ENCODE measurements at regions not wholly inside any gene's neighbourhood (a gene's known extent, or its start where the extent isn't known, plus 50 kb on each side); places are given as distances from the start of the nearest gene placed in this dataset.
A peak's percentile ranks its signal among the peaks of the same experiment; 100 is the strongest.
"Not testable (repeated sequence)": the region's sequence is repeated elsewhere in the genome, so short reads cannot be mapped to it uniquely, and the experiment has no call there.

DNA sequence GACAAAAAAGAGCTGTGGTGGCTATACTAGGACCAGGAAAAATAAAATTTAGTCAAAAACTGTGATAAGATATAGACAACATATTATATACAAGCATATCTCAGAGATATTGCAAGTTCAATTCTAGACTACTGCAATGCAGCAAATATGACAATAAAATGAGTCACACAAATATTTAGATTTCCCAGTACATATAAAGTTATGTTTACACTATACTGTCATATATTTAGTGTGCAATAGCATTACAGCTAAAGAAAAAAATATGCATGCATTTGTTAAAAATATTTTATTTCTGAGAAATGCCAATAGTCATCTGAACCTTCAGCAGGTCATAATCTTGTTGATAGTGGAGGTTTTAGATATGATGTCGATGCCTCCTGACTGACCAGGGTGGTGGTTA, 72.1 kb downstream of the AKR1C4 start:
- DNase-seq, result no peak

- DNase-seq, result no peak
Measured at GRCh38 chr10:5269791-5270190, 73.2 kb downstream of the AKR1C4 start.

GRCh38 chr10:5271526-5271925, 74.9 kb downstream of the AKR1C4 start:
- DNase-seq, result no peak

DNA sequence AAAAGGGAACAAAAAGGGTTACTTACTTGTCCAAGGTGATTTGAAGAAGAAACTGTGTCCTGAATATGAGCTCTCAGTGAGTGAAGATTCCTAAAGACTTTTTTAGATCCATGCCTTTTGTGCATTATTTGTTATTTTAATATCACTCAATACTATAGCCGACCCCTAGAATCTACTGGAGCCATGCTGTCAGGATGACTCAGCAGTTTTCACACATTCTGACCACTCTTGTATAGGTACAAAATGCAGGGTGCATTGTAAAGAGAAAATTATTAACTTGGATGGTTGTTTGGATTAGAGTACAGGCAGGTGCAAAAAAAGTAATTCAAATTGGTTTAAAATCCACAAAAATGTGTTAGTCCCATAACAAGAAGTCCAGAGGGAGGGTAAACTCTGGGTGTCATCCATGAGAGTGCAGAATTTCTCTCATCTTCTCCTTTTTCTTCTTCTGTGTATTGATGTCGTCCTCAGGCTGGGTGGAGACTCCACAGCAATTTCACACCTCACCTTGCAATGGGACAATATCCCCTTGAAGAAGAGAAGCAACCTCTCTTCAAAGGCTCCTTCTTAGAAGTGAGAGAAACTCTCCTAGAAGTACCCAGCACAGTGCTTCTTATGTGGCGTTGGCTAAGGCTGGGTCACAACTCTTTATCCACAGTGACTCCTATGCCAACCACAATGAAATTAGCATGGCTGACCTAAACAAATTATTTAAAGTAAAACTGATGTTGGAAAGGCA, 75.6 kb downstream of the AKR1C4 start:
- no peak for DNase-seq

DNA sequence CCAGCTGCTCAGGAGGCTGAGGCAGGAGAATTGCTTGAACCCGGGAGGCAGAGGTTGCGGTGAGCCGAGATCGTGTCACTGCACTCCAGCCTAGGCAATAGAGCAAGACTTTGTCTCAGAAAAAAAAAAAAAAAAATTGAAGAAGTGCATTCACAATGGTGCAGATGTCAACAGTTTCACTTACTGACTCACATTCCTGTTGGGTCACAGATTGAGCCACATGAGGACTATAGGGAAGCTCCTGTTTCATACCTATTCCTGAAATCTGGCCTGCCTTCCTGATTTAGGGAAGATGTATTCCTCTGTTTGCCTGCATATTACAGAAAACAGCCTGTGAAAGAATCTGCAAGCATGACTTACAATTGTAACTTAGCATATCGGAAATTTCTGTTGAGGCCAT, 78.2 kb downstream of the AKR1C4 start:
- DNase-seq, result no peak

- DNase-seq, result no peak
Measured at GRCh38 chr10:5281356-5281755, 83.4 kb upstream of the UCN3 start.

DNA sequence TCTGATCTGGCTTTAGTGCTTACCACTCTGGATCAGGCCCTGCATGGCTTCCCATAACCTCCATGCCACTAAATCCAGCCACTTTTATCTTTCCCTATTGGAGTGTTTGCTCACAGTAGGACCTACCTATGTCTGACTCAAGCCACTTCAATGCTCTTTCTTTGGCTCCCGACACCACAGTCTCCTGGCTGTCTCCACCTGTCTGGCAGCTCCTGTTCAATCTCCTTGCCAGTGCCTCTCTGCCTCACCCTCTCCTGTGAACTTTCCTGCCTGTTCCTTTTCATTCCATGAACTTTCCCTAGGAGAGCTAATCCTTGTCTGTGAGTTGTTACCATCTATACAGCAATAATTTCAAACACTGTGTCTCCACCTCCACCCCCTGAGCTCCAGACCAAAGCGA, 82.6 kb upstream of the UCN3 start:
- DNase-seq, result no peak

GRCh38 chr10:5283305-5284158, 81.2 kb upstream of the UCN3 start:
- DNase-seq, result peak; percentile 56

DNA sequence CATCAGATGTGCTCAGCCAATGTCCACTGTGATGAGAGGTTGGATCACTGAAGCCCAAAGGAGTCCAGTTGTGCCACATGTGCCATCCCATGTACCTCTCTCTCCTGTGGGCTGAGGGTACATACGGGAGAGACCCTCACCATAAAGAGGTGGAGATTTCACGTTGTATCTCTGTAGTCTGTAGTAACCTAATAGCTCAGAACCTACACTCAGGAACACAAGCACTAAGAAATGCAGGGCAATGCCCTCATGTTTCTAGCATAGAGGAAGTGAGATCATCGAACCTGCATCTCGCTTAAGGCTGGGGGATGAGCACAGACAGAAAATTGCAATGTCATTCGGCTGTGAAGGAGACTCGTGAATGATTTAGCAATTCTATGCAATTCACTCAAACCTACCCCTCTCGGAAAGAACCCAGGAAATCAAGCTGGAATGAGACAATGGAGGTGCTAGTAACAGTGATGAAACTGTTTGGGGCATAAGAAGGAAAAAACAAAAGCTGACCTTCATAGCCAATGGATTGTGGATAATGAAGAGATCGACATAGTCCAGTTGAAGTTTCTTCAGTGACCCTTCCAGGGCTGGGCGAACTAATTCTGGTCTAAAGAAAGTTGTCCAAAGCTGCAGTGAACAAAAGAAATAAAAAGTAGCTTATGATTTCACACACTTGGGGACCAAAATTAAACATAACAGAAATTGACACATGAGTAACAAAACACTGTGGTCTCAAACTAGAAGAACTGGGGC, 80.3 kb upstream of the UCN3 start:
- DNase-seq, result peak; percentile 90

- no peak for DNase-seq
Measured at GRCh38 chr10:5285186-5285585, 79.6 kb upstream of the UCN3 start.

- DNase-seq, result no peak
Measured at GRCh38 chr10:5288359-5288758, 76.4 kb upstream of the UCN3 start.

- not testable (repeated sequence) for DNase-seq
Measured at GRCh38 chr10:5289228-5289627, 75.5 kb upstream of the UCN3 start.

GRCh38 chr10:5291501-5292195, 73.1 kb upstream of the UCN3 start:
- DNase-seq, result peak; percentile 93

DNA sequence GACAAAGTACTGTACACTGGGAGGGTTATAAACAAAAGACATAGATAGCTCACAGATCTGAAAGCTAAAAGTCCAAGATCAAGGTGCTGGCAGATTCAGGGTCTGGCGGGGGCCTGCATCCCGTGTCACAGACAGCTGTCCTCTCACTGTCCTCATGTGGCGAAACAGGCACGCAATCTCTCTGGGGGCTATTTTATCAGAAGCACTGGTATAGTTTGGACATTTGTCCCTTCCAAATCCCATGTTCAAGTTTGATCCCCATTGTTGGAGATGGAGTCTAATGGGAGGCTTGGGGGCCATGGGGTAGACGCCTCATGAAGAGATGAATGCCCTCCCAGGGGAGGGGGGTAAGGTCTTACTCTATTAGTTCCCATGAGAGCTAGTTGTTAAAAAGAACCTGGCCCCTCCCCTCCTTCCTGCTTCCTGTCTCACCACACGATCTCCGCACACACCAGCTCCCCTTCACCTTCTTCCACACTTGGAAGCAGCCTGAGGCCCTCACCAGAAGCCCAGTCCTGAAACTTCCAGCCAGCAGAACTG, 72.5 kb upstream of the UCN3 start:
- peak; percentile 75 for DNase-seq

DNA sequence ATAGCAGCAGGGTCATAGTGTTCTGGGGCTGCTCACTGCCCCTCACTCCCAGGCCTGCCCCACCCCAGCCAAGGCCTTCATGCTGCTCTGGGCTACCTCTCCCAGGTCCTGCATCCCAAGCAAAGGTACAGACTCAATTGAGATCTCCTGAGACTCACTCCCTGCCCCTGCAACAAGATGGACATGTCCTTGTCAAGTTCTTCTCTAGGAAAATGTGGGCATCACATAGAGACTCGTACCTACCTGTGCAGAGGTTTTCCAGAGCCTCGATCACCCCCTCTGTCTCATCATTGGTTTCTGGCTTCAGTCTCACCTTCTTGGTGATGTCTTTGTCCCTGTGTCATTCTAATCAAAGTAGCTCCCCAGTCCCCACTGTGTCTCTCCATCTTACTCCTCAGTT, 71.8 kb upstream of the UCN3 start:
- DNase-seq, result not testable (repeated sequence)

DNA sequence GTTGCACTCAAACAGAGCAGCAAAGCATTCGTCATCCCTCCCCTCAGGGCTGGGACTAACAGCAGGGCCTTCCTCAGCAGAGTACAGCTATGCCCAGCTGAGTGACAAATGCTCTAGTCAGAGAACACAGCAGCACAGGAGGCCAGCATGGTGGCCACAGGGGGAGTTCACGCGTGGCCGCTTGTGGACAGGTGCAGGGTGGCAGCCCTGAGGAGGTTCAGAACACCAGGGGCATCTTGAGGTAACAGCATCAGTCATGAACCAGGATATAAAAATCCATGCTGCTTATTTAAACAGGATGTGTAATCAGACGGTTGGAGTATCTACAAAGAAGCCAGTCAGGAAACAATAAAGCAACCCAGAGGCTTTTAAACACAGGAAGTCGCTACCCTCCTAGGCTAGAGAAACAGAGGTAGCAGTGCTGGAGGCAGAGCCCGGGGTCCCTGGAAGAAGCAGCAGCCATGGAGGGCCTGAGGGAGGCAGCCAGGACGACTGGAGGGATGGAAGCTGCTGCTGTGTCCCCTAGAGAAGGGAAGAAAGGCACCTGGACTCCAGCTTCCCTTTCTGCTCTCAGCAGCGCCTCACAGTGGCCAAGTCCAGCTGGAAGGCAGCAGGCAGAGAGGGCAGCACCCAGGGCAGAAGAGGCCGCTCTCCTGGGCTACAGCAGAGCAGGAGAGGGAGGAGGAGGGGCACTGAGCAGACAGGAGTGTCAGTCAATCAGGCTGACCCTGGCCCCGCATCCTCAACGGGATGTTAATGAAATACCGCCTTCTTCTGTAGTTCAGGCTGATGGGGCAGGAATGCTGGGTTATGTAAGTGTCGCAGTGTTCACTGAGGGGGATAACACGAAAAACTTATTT, 70.8 kb upstream of the UCN3 start:
- DNase-seq, result peak; percentile 82

GRCh38 chr10:5297466-5297865, 67.3 kb upstream of the UCN3 start:
- peak; percentile 96 for DNase-seq

- DNase-seq, result no peak
Measured at GRCh38 chr10:5297996-5298395, 66.8 kb upstream of the UCN3 start.

- DNase-seq, result no peak
Measured at GRCh38 chr10:5299950-5300349, 64.8 kb upstream of the UCN3 start.

DNA sequence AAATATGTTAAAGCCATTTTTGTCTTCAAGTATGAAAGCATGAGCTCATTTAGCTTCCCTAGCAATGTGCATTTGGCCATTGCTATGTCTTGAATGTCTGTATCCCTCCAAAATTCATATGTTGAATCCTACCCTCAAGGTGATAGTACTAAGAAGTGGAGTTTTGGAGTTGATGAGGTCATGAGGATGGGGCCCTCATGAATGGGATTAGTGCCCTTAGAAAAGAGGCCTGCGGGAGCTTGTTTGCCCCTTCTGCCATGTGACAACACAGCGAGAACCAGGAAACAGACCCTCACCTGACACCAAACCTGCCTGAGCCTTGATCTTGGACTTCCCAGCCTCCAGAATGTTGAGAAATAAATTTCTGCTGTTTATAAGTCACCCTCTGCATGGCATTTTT, 61.3 kb upstream of the UCN3 start:
- no peak for DNase-seq

- no peak for DNase-seq
Measured at GRCh38 chr10:5305374-5305773, 59.4 kb upstream of the UCN3 start.

GRCh38 chr10:5310914-5311313, 53.9 kb upstream of the UCN3 start:
- DNase-seq, result no peak

Measured in GF-D8 (cell line).